RWPE2 (cell line): ENCODE measurements at regions not wholly inside any gene's neighbourhood (a gene's known extent, or its start where the extent isn't known, plus 50 kb on each side); places are given as distances from the start of the nearest gene placed in this dataset.

Source experiments
- ATAC-seq: fragments of 200-7000 bp; cut with Tn5 transposase; 3 replicates; pipeline ENCODE4 v1.9.1; 2021; ENCODE audit warnings: low read depth
- DNase-seq: peaks from one replicate; pipeline ENCODE4 v3.0.0-alpha.2; 2020; ENCODE audit warnings: low spot score
- H3K27ac ChIP-seq: fragments of 450-650 bp; 2 replicates; pipeline ENCODE4 v1.5.1; 2017; ENCODE audit warnings: mild to moderate bottlenecking; ENCODE audit not compliant: poor library complexity, severe bottlenecking
- H3K27me3 ChIP-seq: fragments of 250-450 bp; sonication (Bioruptor Pico); 2 replicates; pipeline ENCODE4 v1.5.1; 2021; ENCODE audit warnings: mild to moderate bottlenecking, moderate library complexity; ENCODE audit not compliant: insufficient read depth, poor library complexity, severe bottlenecking
- H3K36me3 ChIP-seq: fragments of 250-450 bp; sonication (Bioruptor Pico); 2 replicates; pipeline ENCODE4 v1.5.1; 2020; ENCODE audit warnings: low read depth, mild to moderate bottlenecking, moderate library complexity
- H3K4me1 ChIP-seq: fragments of 250-450 bp; sonication (Bioruptor Pico); 2 replicates; pipeline ENCODE4 v1.5.1; 2021; ENCODE audit warnings: mild to moderate bottlenecking, moderate library complexity; ENCODE audit not compliant: insufficient read depth, poor library complexity, severe bottlenecking
- H3K4me3 ChIP-seq: fragments of 250-450 bp; sonication (Bioruptor Pico); 2 replicates; pipeline ENCODE4 v1.5.1; 2021; ENCODE audit warnings: mild to moderate bottlenecking, moderate library complexity; ENCODE audit not compliant: severe bottlenecking
- H3K9me3 ChIP-seq: fragments of 250-450 bp; sonication (Bioruptor Pico); 2 replicates; pipeline ENCODE4 v1.5.1; 2021; ENCODE audit warnings: mild to moderate bottlenecking, moderate library complexity; ENCODE audit not compliant: severe bottlenecking
- TF ChIP-seq, protein P1 (sequence below): fragments of 450-650 bp; IDR thresholded peaks from one replicate; pipeline ENCODE4 v1.5.1; 2017; ENCODE audit warnings: mild to moderate bottlenecking, moderate library complexity; ENCODE audit not compliant: poor library complexity, severe bottlenecking

DNA sequence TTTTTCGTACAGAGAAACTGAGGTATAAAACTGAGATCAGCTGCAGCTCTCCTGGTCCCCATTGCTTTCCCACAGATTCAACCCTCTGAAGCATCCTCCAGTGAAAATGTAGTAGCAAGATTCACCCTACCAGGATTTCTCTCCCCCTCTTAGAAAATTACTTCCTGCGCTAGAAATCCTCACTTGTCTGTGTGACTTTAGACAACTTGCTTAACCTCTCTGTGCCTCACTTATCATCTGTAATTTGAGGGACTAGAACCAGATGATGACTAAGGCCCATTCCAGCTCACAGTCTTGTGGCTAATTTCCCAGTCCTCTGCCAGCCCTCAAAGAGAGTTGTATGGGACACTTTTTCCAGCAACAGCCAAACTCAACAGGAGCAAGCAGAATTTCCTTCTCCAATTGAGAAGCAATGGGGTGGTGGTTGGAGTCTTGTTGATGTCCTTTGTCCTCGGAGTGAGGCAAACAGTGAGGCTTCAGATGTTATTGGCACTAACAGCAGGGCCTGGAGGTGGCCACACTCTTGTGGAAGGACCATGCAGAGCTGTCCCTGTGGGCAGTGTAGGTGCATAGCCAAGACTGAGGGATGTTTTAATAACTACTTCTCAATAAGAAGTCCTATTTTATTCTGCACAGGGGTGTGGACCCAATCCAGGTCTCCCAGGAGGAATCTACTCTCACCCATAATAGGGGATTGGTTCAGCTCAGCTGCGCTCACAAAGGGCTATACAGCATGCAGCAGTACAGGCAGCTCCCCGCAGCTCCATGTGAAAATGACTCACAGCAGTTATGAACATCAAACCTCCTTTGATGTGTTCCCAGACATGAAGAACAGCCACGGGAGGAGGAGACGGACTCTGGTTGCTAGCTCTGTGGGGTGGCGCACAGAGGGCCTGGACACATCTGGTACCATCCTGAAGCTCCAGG, 200.1 kb downstream of the DAD1 start:
- Histone ChIP-seq H3K27ac (peak overlapping the region; percentile 76), H3K9me3 (no peaks in the 10 kb centered on the region), H3K36me3 (no peaks in the 10 kb centered on the region), H3K27me3 (no peaks in the 10 kb centered on the region), H3K4me3 (no peak overlapping the region), H3K4me1 (peaks cover 38% of the 10 kb centered on the region)
- no peak for DNase-seq
- peak; percentile 35 for ATAC-seq
- TF ChIP-seq, protein P1, sequence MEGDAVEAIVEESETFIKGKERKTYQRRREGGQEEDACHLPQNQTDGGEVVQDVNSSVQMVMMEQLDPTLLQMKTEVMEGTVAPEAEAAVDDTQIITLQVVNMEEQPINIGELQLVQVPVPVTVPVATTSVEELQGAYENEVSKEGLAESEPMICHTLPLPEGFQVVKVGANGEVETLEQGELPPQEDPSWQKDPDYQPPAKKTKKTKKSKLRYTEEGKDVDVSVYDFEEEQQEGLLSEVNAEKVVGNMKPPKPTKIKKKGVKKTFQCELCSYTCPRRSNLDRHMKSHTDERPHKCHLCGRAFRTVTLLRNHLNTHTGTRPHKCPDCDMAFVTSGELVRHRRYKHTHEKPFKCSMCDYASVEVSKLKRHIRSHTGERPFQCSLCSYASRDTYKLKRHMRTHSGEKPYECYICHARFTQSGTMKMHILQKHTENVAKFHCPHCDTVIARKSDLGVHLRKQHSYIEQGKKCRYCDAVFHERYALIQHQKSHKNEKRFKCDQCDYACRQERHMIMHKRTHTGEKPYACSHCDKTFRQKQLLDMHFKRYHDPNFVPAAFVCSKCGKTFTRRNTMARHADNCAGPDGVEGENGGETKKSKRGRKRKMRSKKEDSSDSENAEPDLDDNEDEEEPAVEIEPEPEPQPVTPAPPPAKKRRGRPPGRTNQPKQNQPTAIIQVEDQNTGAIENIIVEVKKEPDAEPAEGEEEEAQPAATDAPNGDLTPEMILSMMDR: no peak

DNA sequence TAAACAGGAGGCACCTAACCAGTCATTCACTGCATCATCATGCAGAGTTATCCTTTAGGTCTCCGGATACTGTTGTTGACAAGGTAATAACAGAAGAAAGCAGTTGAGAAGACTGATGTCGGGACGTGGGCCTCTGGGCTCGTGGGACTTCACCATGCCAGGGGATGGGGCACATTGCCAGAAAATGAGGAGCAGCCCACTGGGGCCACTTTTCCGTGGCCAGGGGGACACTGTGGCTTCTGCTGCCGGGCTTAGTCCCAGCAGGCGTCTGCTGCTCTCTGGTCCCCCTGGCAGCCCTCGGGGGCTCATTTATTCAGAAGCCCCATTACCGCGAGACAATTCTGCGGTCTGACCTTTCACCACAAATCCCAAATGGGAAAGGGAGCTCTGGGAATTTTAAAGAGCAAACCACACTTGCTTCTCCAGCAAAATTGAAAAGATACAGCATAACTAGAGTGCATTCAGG, 201.2 kb downstream of the DAD1 start:
- no peak for ATAC-seq
- TF ChIP-seq, protein P1: peak; percentile 80
- DNase-seq: no peak
- no peaks in the 10 kb centered on the region for H3K9me3 ChIP-seq
- H3K36me3 ChIP-seq: no peaks in the 10 kb centered on the region
- H3K27me3 ChIP-seq: no peaks in the 10 kb centered on the region
- no peak overlapping the region for H3K4me3 ChIP-seq
- H3K27ac ChIP-seq: no peak overlapping the region
- H3K4me1 ChIP-seq: peaks cover 34% of the 10 kb centered on the region

DNA sequence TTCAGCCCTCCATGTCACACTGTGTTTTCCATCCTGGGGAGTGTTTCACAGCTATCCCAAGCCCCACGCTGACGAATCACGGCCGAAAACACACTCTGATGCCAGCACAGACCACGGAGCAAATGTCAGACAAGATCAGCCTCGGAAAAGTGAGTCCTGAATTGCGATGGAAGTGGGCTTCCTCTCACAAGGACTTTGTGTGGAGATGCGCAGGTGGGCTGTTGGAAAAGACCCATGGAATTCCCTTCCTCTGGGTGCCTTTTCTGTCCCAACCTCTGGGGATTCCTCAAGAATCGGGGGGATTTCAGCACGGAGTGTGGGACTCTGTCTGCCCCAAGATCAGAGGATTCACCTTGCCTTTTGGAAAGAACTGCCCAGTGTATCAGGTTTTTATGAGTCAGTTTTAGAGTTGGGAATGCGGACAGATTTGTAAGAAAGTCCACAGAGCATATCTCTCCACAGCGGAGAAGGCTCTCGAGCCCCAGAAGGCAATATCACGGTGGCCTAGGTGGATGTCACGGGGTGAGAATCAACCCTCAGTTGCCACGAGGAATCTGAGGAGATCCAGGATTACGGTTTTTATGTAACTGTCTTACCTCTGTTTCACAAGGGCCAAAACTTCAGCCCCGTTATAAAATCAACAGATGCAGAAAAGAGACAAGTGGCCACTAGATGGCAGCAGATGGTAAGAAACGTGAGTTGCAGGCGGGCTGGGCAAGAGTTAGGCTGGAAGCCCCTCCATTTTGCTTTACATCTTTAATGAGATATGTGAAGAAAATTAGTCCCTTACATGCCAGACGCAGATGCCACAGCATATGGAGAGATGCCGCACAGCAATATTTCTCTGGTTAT, 201.9 kb downstream of the DAD1 start:
- ATAC-seq: no peak
- TF ChIP-seq, protein P1: peak; percentile 97

DNA sequence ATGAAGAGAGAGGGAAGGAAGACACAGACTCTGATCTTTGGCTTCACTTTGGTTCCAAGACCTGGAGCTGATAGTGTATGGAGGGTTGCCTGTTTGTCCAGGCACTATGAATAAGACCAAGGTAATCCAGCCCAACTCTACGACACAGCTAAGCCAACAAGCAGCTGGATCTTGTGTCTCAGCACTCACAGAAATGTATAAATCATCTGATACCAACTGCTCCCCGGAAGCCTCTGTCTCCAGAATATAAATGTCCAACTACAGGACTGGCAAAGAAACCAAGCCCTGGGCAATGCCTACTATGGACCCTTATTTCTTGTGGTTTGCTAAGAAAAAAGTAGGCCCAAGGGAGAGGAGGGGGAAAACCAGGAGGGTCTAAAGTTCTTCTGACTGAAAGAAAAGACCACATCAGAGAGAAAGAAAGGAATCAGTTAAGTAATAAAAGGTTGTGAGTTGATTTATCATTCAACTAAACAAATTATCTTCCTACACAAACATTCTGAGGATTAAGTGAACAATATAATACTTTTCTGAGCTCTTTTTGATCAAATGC, 204.0 kb downstream of the DAD1 start:
- Histone ChIP-seq H3K9me3 (no peaks in the 10 kb centered on the region), H3K4me3 (no peak overlapping the region), H3K4me1 (peaks cover 14% of the 10 kb centered on the region), H3K27me3 (no peaks in the 10 kb centered on the region), H3K36me3 (no peaks in the 10 kb centered on the region), H3K27ac (no peak overlapping the region)
- DNase-seq (no peak), ATAC-seq (no peak)
- TF ChIP-seq, protein P1: no peak

More for the DNA sequence above, 201.9 kb downstream of the DAD1 start:
- Histone ChIP-seq H3K4me1 (peaks cover 33% of the 10 kb centered on the region), H3K36me3 (no peaks in the 10 kb centered on the region), H3K4me3 (no peak overlapping the region), H3K9me3 (no peaks in the 10 kb centered on the region), H3K27ac (no peak overlapping the region), H3K27me3 (no peaks in the 10 kb centered on the region)
- no peak for DNase-seq
